ENCODE measurements at regions not wholly inside any gene's neighbourhood (a gene's known extent, or its start where the extent isn't known, plus 50 kb on each side); places are given as distances from the start of the nearest gene placed in this dataset.

GRCh38 chr4:18508786-18509185 lies 487.2 kb upstream of the LCORL start:
- TF ChIP-seq, protein P1, sequence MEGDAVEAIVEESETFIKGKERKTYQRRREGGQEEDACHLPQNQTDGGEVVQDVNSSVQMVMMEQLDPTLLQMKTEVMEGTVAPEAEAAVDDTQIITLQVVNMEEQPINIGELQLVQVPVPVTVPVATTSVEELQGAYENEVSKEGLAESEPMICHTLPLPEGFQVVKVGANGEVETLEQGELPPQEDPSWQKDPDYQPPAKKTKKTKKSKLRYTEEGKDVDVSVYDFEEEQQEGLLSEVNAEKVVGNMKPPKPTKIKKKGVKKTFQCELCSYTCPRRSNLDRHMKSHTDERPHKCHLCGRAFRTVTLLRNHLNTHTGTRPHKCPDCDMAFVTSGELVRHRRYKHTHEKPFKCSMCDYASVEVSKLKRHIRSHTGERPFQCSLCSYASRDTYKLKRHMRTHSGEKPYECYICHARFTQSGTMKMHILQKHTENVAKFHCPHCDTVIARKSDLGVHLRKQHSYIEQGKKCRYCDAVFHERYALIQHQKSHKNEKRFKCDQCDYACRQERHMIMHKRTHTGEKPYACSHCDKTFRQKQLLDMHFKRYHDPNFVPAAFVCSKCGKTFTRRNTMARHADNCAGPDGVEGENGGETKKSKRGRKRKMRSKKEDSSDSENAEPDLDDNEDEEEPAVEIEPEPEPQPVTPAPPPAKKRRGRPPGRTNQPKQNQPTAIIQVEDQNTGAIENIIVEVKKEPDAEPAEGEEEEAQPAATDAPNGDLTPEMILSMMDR (IDR thresholded peaks at IDR 0.05; ENCODE audit: insufficient read depth, low read length, poor library complexity, severe bottlenecking) = no peak
- TF ChIP-seq EZH2phosphoT487 (conservative IDR thresholded peaks at IDR 0.05; ENCODE audit: low read length) = no peak

Measured in SU-DHL-6 (cell line).